Endodermal cell (in vitro differentiated cells): ENCODE measurements at regions not wholly inside any gene's neighbourhood (a gene's known extent, or its start where the extent isn't known, plus 50 kb on each side); places are given as distances from the start of the nearest gene placed in this dataset.

ENCODE experiments used
- DNase-seq: peaks from one replicate; pipeline ENCODE4 v3.0.0-alpha.2; 2017
- H3K27ac ChIP-seq: 2 replicates; pipeline ENCODE4 v1.5.1; 2013; ENCODE audit warnings: mild to moderate bottlenecking, low read depth, low read length, moderate library complexity
- H3K27me3 ChIP-seq: 2 replicates; pipeline ENCODE4 v1.6.1; 2013; ENCODE audit warnings: mild to moderate bottlenecking, low read length, moderate library complexity; ENCODE audit not compliant: insufficient read depth, control insufficient read depth, poor library complexity, severe bottlenecking
- H3K36me3 ChIP-seq: 2 replicates; pipeline ENCODE4 v1.7.0; 2013; ENCODE audit warnings: mild to moderate bottlenecking, low read length, moderate library complexity; ENCODE audit not compliant: control insufficient read depth, insufficient read depth
- H3K4me1 ChIP-seq: one replicate; pipeline ENCODE4 v1.7.0; 2013; ENCODE audit warnings: low read length; ENCODE audit not compliant: control insufficient read depth, insufficient read depth
- H3K4me3 ChIP-seq: 2 replicates; pipeline ENCODE4 v1.5.1; 2013; ENCODE audit warnings: mild to moderate bottlenecking, low read length, moderate library complexity
- H3K9ac ChIP-seq: 2 replicates; pipeline ENCODE4 v1.6.1; 2013; ENCODE audit warnings: mild to moderate bottlenecking, low read length, moderate library complexity; ENCODE audit not compliant: poor library complexity, severe bottlenecking; ENCODE audit errors: extremely low read depth
- H3K9me3 ChIP-seq: 2 replicates; pipeline ENCODE4 v1.6.1; 2013; ENCODE audit warnings: mild to moderate bottlenecking, low read length, moderate library complexity; ENCODE audit not compliant: control insufficient read depth
- H3K27ac Mint-ChIP-seq: 2 replicates; pipeline ENCODE4 v1.8.0; 2020; ENCODE audit warnings: mixed read lengths
- H3K27me3 Mint-ChIP-seq: 2 replicates; pipeline ENCODE4 v1.8.0; 2021; ENCODE audit warnings: mild to moderate bottlenecking, mixed read lengths; ENCODE audit not compliant: insufficient read depth
- H3K36me3 Mint-ChIP-seq: 2 replicates; pipeline ENCODE4 v1.8.0; 2020; ENCODE audit warnings: low read depth, mixed read lengths
- H3K4me1 Mint-ChIP-seq: 2 replicates; pipeline ENCODE4 v1.8.0; 2020; ENCODE audit warnings: mixed read lengths
- H3K4me3 Mint-ChIP-seq: 2 replicates; pipeline ENCODE4 v1.8.0; 2020; ENCODE audit warnings: mild to moderate bottlenecking, moderate library complexity, mixed read lengths
- H3K9me3 Mint-ChIP-seq: 2 replicates; pipeline ENCODE4 v1.8.0; 2020; ENCODE audit warnings: mild to moderate bottlenecking, mixed read lengths
- WGBS, 2 experiments: methylation state at CpG; one replicate each; pipeline versions ENCODE4 v1.1.5 to v1.1.7; 2013; ENCODE audit warnings: missing lambda C conversion rate in 2 of 2, mixed read lengths in 1 of 2; ENCODE audit not compliant: insufficient coverage in 1 of 2, insufficient read length in 1 of 2; 5-methylcytosine and 5-hydroxymethylcytosine counted together
- TF ChIP-seq, protein P1 (sequence below): fragments of 200-600 bp; sonication (generic); conservative IDR thresholded peaks from 2 replicates; pipeline ENCODE4 v1.5.0; 2021; ENCODE audit warnings: antibody characterized with exemption, mild to moderate bottlenecking

GRCh38 chr13:34363266-34363665 lies 545.3 kb downstream of the RFC3 start:
- Mint-ChIP-seq H3K9me3 (peaks cover 16% of the 10 kb centered on the region), H3K36me3 (no peaks in the 10 kb centered on the region), H3K4me3 (no peak overlapping the region), H3K27me3 (no peaks in the 10 kb centered on the region), H3K27ac (no peak overlapping the region), H3K4me1 (no peaks in the 10 kb centered on the region)
- TF ChIP-seq, protein P1, sequence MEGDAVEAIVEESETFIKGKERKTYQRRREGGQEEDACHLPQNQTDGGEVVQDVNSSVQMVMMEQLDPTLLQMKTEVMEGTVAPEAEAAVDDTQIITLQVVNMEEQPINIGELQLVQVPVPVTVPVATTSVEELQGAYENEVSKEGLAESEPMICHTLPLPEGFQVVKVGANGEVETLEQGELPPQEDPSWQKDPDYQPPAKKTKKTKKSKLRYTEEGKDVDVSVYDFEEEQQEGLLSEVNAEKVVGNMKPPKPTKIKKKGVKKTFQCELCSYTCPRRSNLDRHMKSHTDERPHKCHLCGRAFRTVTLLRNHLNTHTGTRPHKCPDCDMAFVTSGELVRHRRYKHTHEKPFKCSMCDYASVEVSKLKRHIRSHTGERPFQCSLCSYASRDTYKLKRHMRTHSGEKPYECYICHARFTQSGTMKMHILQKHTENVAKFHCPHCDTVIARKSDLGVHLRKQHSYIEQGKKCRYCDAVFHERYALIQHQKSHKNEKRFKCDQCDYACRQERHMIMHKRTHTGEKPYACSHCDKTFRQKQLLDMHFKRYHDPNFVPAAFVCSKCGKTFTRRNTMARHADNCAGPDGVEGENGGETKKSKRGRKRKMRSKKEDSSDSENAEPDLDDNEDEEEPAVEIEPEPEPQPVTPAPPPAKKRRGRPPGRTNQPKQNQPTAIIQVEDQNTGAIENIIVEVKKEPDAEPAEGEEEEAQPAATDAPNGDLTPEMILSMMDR: no peak
- 95 to 97% methylated on average over 4 of the region's 4 CpGs for WGBS, 2 experiments
- Histone ChIP-seq H3K4me3 (no peak overlapping the region), H3K9me3 (peaks cover 13% of the 10 kb centered on the region), H3K27ac (no peak overlapping the region), H3K9ac (no peak overlapping the region), H3K36me3 (no peaks in the 10 kb centered on the region), H3K4me1 (no peaks in the 10 kb centered on the region), H3K27me3 (no peaks in the 10 kb centered on the region)
- no peak for DNase-seq

DNA sequence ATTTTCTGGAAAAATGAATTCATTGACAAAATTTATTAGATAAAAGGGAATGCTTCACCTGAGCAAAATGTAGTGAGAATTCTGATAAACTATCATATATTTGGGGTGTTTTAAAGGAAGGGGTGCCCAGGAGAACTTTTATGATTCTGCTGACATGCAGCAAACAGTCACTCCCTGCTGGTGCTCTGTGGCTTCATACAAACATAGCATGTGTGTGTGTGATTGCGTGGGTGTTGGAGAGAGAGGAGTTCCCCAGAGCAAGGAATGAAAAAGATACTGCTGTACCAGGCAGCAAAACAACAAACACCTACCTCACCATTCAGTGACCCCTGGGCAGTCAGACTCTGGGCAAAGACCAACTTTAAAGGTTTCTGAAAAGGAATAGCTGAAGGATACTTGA lies 546.7 kb downstream of the RFC3 start:
- WGBS, 2 experiments: no CpG with 5 or more reads among the region's 1 CpG
- Mint-ChIP-seq H3K4me1 (no peaks in the 10 kb centered on the region), H3K9me3 (peaks cover 16% of the 10 kb centered on the region), H3K27ac (no peak overlapping the region), H3K4me3 (no peak overlapping the region), H3K36me3 (no peaks in the 10 kb centered on the region), H3K27me3 (no peaks in the 10 kb centered on the region)
- Histone ChIP-seq H3K27me3 (no peaks in the 10 kb centered on the region), H3K36me3 (no peaks in the 10 kb centered on the region), H3K27ac (no peak overlapping the region), H3K4me1 (no peaks in the 10 kb centered on the region), H3K9ac (no peak overlapping the region), H3K4me3 (no peak overlapping the region), H3K9me3 (peaks cover 4% of the 10 kb centered on the region)
- TF ChIP-seq, protein P1: no peak
- no peak for DNase-seq

GRCh38 chr13:34369931-34370330 lies 552.0 kb downstream of the RFC3 start:
- Histone ChIP-seq H3K9me3 (no peaks in the 10 kb centered on the region), H3K27ac (no peak overlapping the region), H3K9ac (no peak overlapping the region), H3K4me3 (no peak overlapping the region), H3K4me1 (no peaks in the 10 kb centered on the region), H3K36me3 (no peaks in the 10 kb centered on the region), H3K27me3 (no peaks in the 10 kb centered on the region)
- no peak for DNase-seq
- Mint-ChIP-seq H3K36me3 (no peaks in the 10 kb centered on the region), H3K27ac (no peak overlapping the region), H3K9me3 (peaks cover 13% of the 10 kb centered on the region), H3K4me1 (no peaks in the 10 kb centered on the region), H3K4me3 (no peak overlapping the region), H3K27me3 (no peaks in the 10 kb centered on the region)
- TF ChIP-seq, protein P1: no peak
- WGBS, 2 experiments: 0% methylated on average over 1 of the region's 1 CpG
